WI38 (cell line): ENCODE measurements at regions not wholly inside any gene's neighbourhood (a gene's known extent, or its start where the extent isn't known, plus 50 kb on each side); places are given as distances from the start of the nearest gene placed in this dataset.

Source experiments
- H3K4me3 ChIP-seq: 2 replicates; pipeline ENCODE4 v1.5.1; 2011; ENCODE audit warnings: low read depth, mild to moderate bottlenecking, control low read depth, low read length
- CTCF ChIP-seq: IDR thresholded peaks from 2 replicates; pipeline ENCODE4 v1.5.1; 2012; ENCODE audit warnings: low read depth, mild to moderate bottlenecking, control low read depth, low read length

- no peak for TF ChIP-seq CTCF
- H3K4me3 ChIP-seq: no peak overlapping the region
Measured at GRCh38 chr10:36277459-36277858, 635.4 kb upstream of the FZD8 start.

- TF ChIP-seq CTCF: no peak
Measured at GRCh38 chr10:36271627-36272340, 629.7 kb upstream of the FZD8 start.

GRCh38 chr10:36269222-36269621, 627.1 kb upstream of the FZD8 start:
- TF ChIP-seq CTCF: no peak
- H3K4me3 ChIP-seq: no peak overlapping the region

More at GRCh38 chr10:36271627-36272340, 629.7 kb upstream of the FZD8 start:
- no peak overlapping the region for H3K4me3 ChIP-seq

- no peak for TF ChIP-seq CTCF
- no peak overlapping the region for H3K4me3 ChIP-seq
Measured at GRCh38 chr10:36266923-36267322, 624.8 kb upstream of the FZD8 start.

- TF ChIP-seq CTCF: no peak
- H3K4me3 ChIP-seq: no peak overlapping the region
Measured at GRCh38 chr10:36265741-36266140, 623.6 kb upstream of the FZD8 start.

- no peak for TF ChIP-seq CTCF
- no peak overlapping the region for H3K4me3 ChIP-seq
Measured at GRCh38 chr10:36263871-36264270, 621.8 kb upstream of the FZD8 start.

GRCh38 chr10:36256948-36257356, 614.9 kb upstream of the FZD8 start:
- no peak overlapping the region for H3K4me3 ChIP-seq
- no peak for TF ChIP-seq CTCF
